Karpas-422 (cell line): ENCODE measurements at regions not wholly inside any gene's neighbourhood (a gene's known extent, or its start where the extent isn't known, plus 50 kb on each side); places are given as distances from the start of the nearest gene placed in this dataset.
"Not testable (repeated sequence)": the region's sequence is repeated elsewhere in the genome, so short reads cannot be mapped to it uniquely, and the experiment has no call there.

Experiments used
- DNase-seq: peaks from one replicate; pipeline ENCODE4 v3.0.0-alpha.2; 2015
- H2AFZ ChIP-seq: fragments of 200-600 bp; sonication (generic); 2 replicates; pipeline ENCODE4 v1.6.1; 2014; ENCODE audit warnings: antibody characterized with exemption, low read length, mixed read lengths
- H3K27ac ChIP-seq: fragments of 200-600 bp; sonication (generic); 2 replicates; pipeline ENCODE4 v1.5.1; 2014; ENCODE audit warnings: mild to moderate bottlenecking, low read length, moderate library complexity
- H3K27me3 ChIP-seq: fragments of 200-600 bp; sonication (generic); 2 replicates; pipeline ENCODE4 v1.6.1; 2014; ENCODE audit warnings: low read length, mixed read lengths
- H3K36me3 ChIP-seq: fragments of 200-600 bp; sonication (generic); 2 replicates; pipeline ENCODE4 v1.6.1; 2014; ENCODE audit warnings: low read length, mixed read lengths; ENCODE audit not compliant: insufficient read depth
- H3K4me1 ChIP-seq: fragments of 200-600 bp; sonication (generic); 2 replicates; pipeline ENCODE4 v1.6.1; 2014; ENCODE audit warnings: mild to moderate bottlenecking, low read length, mixed read lengths
- H3K4me2 ChIP-seq: fragments of 200-600 bp; sonication (generic); 2 replicates; pipeline ENCODE4 v1.6.1; 2014; ENCODE audit warnings: low read length, low read depth, mild to moderate bottlenecking; ENCODE audit not compliant: poor library complexity, severe bottlenecking
- H3K4me3 ChIP-seq: fragments of 200-600 bp; sonication (generic); 2 replicates; pipeline ENCODE4 v1.5.1; 2014; ENCODE audit warnings: mild to moderate bottlenecking, antibody characterized with exemption, low read length, mixed read lengths
- H3K79me2 ChIP-seq: fragments of 200-600 bp; sonication (generic); 2 replicates; pipeline ENCODE4 v1.6.1; 2014; ENCODE audit warnings: mild to moderate bottlenecking, low read length, mixed read lengths
- H3K9ac ChIP-seq: fragments of 200-600 bp; sonication (generic); 2 replicates; pipeline ENCODE4 v1.6.0; 2014; ENCODE audit warnings: low read length
- H3K9me2 ChIP-seq: fragments of 200-600 bp; sonication (generic), shearing (Covaris generic); replicated peaks from 2 replicates; pipeline ENCODE4 v1.6.0; 2014; ENCODE audit warnings: mild to moderate bottlenecking, low read length, moderate library complexity; ENCODE audit not compliant: insufficient read depth
- H3K9me3 ChIP-seq: fragments of 300-700, 200-600 bp; sonication (generic); 2 replicates; pipeline ENCODE4 v1.6.1; 2014; ENCODE audit warnings: low read length, mixed read lengths
- H4K20me1 ChIP-seq: fragments of 200-600 bp; sonication (generic); 2 replicates; pipeline ENCODE4 v1.6.1; 2014; ENCODE audit warnings: mild to moderate bottlenecking, antibody characterized with exemption, low read length, low read depth; ENCODE audit not compliant: insufficient read depth

GRCh38 chr11:121977914-121978313 lies 138.1 kb downstream of the BLID start:
- not testable (repeated sequence) for H3K4me2 ChIP-seq, H3K36me3 ChIP-seq, H3K9me3 ChIP-seq, DNase-seq, H3K27ac ChIP-seq, H3K4me3 ChIP-seq, H3K9me2 ChIP-seq, H3K9ac ChIP-seq, H3K27me3 ChIP-seq, H3K4me1 ChIP-seq, H3K79me2 ChIP-seq, H2AFZ ChIP-seq, H4K20me1 ChIP-seq

- no peak overlapping the region for H3K27ac ChIP-seq
- no peaks in the 10 kb centered on the region for H3K36me3 ChIP-seq
- H2AFZ ChIP-seq = no peak overlapping the region
- no peak overlapping the region for H3K9ac ChIP-seq
- H3K4me1 ChIP-seq = no peaks in the 10 kb centered on the region
- H3K4me3 ChIP-seq = no peak overlapping the region
- no peaks in the 10 kb centered on the region for H4K20me1 ChIP-seq
- H3K27me3 ChIP-seq = no peaks in the 10 kb centered on the region
- H3K9me2 ChIP-seq = no peaks in the 10 kb centered on the region
- no peak overlapping the region for H3K4me2 ChIP-seq
- H3K9me3 ChIP-seq = no peaks in the 10 kb centered on the region
- no peaks in the 10 kb centered on the region for H3K79me2 ChIP-seq
- DNase-seq = no peak
Observed at GRCh38 chr11:121968638-121969037, 147.4 kb downstream of the BLID start.

- Histone ChIP-seq H3K4me2 (no peak overlapping the region), H3K36me3 (no peaks in the 10 kb centered on the region), H3K27ac (no peak overlapping the region), H2AFZ (no peak overlapping the region), H3K27me3 (no peaks in the 10 kb centered on the region), H3K9ac (no peak overlapping the region), H3K9me2 (no peaks in the 10 kb centered on the region), H4K20me1 (no peaks in the 10 kb centered on the region), H3K79me2 (no peaks in the 10 kb centered on the region), H3K4me1 (no peaks in the 10 kb centered on the region), H3K9me3 (no peaks in the 10 kb centered on the region), H3K4me3 (no peak overlapping the region)
- no peak for DNase-seq
Observed at GRCh38 chr11:121967131-121967704, 148.8 kb downstream of the BLID start.

GRCh38 chr11:121965330-121965729 lies 150.7 kb downstream of the BLID start:
- H3K27me3 ChIP-seq = no peaks in the 10 kb centered on the region
- H3K9me3 ChIP-seq = no peaks in the 10 kb centered on the region
- H3K79me2 ChIP-seq = no peaks in the 10 kb centered on the region
- H3K4me3 ChIP-seq = no peak overlapping the region
- H3K27ac ChIP-seq = no peak overlapping the region
- no peak overlapping the region for H2AFZ ChIP-seq
- H4K20me1 ChIP-seq = no peaks in the 10 kb centered on the region
- no peak overlapping the region for H3K9ac ChIP-seq
- no peak for DNase-seq
- no peaks in the 10 kb centered on the region for H3K36me3 ChIP-seq
- H3K9me2 ChIP-seq = no peaks in the 10 kb centered on the region
- H3K4me2 ChIP-seq = no peak overlapping the region
- H3K4me1 ChIP-seq = no peaks in the 10 kb centered on the region

GRCh38 chr11:121964591-121964990 lies 151.4 kb downstream of the BLID start:
- H3K79me2 ChIP-seq = no peaks in the 10 kb centered on the region
- H3K9me3 ChIP-seq = no peaks in the 10 kb centered on the region
- H3K27ac ChIP-seq = no peak overlapping the region
- no peaks in the 10 kb centered on the region for H3K36me3 ChIP-seq
- H3K27me3 ChIP-seq = no peaks in the 10 kb centered on the region
- H3K9me2 ChIP-seq = no peaks in the 10 kb centered on the region
- H2AFZ ChIP-seq = no peak overlapping the region
- H4K20me1 ChIP-seq = no peaks in the 10 kb centered on the region
- H3K4me1 ChIP-seq = no peaks in the 10 kb centered on the region
- DNase-seq = no peak
- H3K4me3 ChIP-seq = no peak overlapping the region
- H3K9ac ChIP-seq = no peak overlapping the region
- H3K4me2 ChIP-seq = no peak overlapping the region

GRCh38 chr11:121963846-121964245 lies 152.2 kb downstream of the BLID start:
- not testable (repeated sequence) for H3K4me1 ChIP-seq, H3K4me2 ChIP-seq, H2AFZ ChIP-seq, H3K36me3 ChIP-seq, H4K20me1 ChIP-seq, DNase-seq, H3K27me3 ChIP-seq, H3K27ac ChIP-seq, H3K79me2 ChIP-seq, H3K9me2 ChIP-seq, H3K4me3 ChIP-seq, H3K9ac ChIP-seq, H3K9me3 ChIP-seq

- Histone ChIP-seq H3K27ac (no peak overlapping the region), H3K27me3 (no peaks in the 10 kb centered on the region), H2AFZ (no peak overlapping the region), H3K9me3 (no peaks in the 10 kb centered on the region), H3K9me2 (no peaks in the 10 kb centered on the region), H3K4me2 (no peak overlapping the region), H4K20me1 (no peaks in the 10 kb centered on the region), H3K9ac (no peak overlapping the region), H3K4me1 (no peaks in the 10 kb centered on the region), H3K4me3 (no peak overlapping the region), H3K79me2 (no peaks in the 10 kb centered on the region), H3K36me3 (no peaks in the 10 kb centered on the region)
- DNase-seq = no peak
Observed at GRCh38 chr11:121961321-121961801, 154.7 kb downstream of the BLID start.

GRCh38 chr11:121958971-121959325 lies 157.1 kb downstream of the BLID start:
- no peaks in the 10 kb centered on the region for H4K20me1 ChIP-seq
- no peak overlapping the region for H3K4me2 ChIP-seq
- DNase-seq = no peak
- no peak overlapping the region for H3K9ac ChIP-seq
- no peaks in the 10 kb centered on the region for H3K79me2 ChIP-seq
- no peak overlapping the region for H2AFZ ChIP-seq
- no peaks in the 10 kb centered on the region for H3K9me2 ChIP-seq
- H3K9me3 ChIP-seq = no peaks in the 10 kb centered on the region
- H3K4me1 ChIP-seq = no peaks in the 10 kb centered on the region
- no peak overlapping the region for H3K4me3 ChIP-seq
- no peaks in the 10 kb centered on the region for H3K27me3 ChIP-seq
- no peaks in the 10 kb centered on the region for H3K36me3 ChIP-seq
- no peak overlapping the region for H3K27ac ChIP-seq
